ENCODE measurements at regions not wholly inside any gene's neighbourhood (a gene's known extent, or its start where the extent isn't known, plus 50 kb on each side); places are given as distances from the start of the nearest gene placed in this dataset.

- H3K4me1 Mint-ChIP-seq = no peaks in the 10 kb centered on the region
- H3K9me3 Mint-ChIP-seq = no peaks in the 10 kb centered on the region
- intact Hi-C loops (cut with micrococcal nuclease) = no loop called here
- DNase-seq (no peak), ATAC-seq (no peak)
- Histone ChIP-seq H3K36me3 (ENCODE audit: control insufficient read depth, insufficient read depth, low read length) (no peaks in the 10 kb centered on the region), H3K4me1 (ENCODE audit: control insufficient read depth, insufficient read depth, low read length) (no peaks in the 10 kb centered on the region), H3K27me3 (ENCODE audit: control insufficient read depth, insufficient read depth, low read length) (no peaks in the 10 kb centered on the region), H3K9me3 (ENCODE audit: control insufficient read depth, insufficient read depth, low read length) (no peaks in the 10 kb centered on the region), H3K4me3 (ENCODE audit: low read length) (no peak overlapping the region), H3K27ac (ENCODE audit: low read length) (no peak overlapping the region)
- H3K27me3 Mint-ChIP-seq (ENCODE audit: low read depth in 2 of 2) = peaks cover 0 to 3% of the 10 kb centered on the region in 2 donors
- H3K27ac Mint-ChIP-seq = no peak overlapping the region
- no peak for TF ChIP-seq CTCF (IDR thresholded peaks at IDR 0.05)
- H3K36me3 Mint-ChIP-seq = no peaks in the 10 kb centered on the region
- WGBS (ENCODE audit: insufficient coverage) = 85% methylated on average over 4 of the region's 5 CpGs
- no peak overlapping the region for H3K4me3 Mint-ChIP-seq
Observed at GRCh38 chr11:111082664-111083063, 162.9 kb upstream of the POU2AF2 start.

- DNase-seq (no peak), ATAC-seq (no peak)
- Mint-ChIP-seq H3K36me3 (no peaks in the 10 kb centered on the region), H3K27me3 (ENCODE audit: low read depth in 2 of 2) (peaks cover 0 to 3% of the 10 kb centered on the region in 2 donors), H3K27ac (no peak overlapping the region), H3K9me3 (no peaks in the 10 kb centered on the region), H3K4me1 (no peaks in the 10 kb centered on the region), H3K4me3 (no peak overlapping the region)
- H3K9me3 ChIP-seq (ENCODE audit: control insufficient read depth, insufficient read depth, low read length) = no peaks in the 10 kb centered on the region
- TF ChIP-seq CTCF (IDR thresholded peaks at IDR 0.05) = no peak
- no peak overlapping the region for H3K4me3 ChIP-seq (ENCODE audit: low read length)
- H3K36me3 ChIP-seq (ENCODE audit: control insufficient read depth, insufficient read depth, low read length) = no peaks in the 10 kb centered on the region
- intact Hi-C loops (cut with micrococcal nuclease) = no loop called here
- no peak overlapping the region for H3K27ac ChIP-seq (ENCODE audit: low read length)
- H3K27me3 ChIP-seq (ENCODE audit: control insufficient read depth, insufficient read depth, low read length) = no peaks in the 10 kb centered on the region
- no peaks in the 10 kb centered on the region for H3K4me1 ChIP-seq (ENCODE audit: control insufficient read depth, insufficient read depth, low read length)
- WGBS (ENCODE audit: insufficient coverage) = 93% methylated on average over 3 of the region's 3 CpGs
Observed at GRCh38 chr11:111081021-111081511, 164.5 kb upstream of the POU2AF2 start.

GRCh38 chr11:111077530-111078322 is 167.8 kb upstream of the POU2AF2 start:
- no peaks in the 10 kb centered on the region for H3K9me3 Mint-ChIP-seq
- no peak overlapping the region for H3K4me3 ChIP-seq (ENCODE audit: low read length)
- DNase-seq (no peak), ATAC-seq (no peak)
- no peak overlapping the region for H3K27ac ChIP-seq (ENCODE audit: low read length)
- H3K27me3 ChIP-seq (ENCODE audit: control insufficient read depth, insufficient read depth, low read length) = no peaks in the 10 kb centered on the region
- H3K36me3 ChIP-seq (ENCODE audit: control insufficient read depth, insufficient read depth, low read length) = no peaks in the 10 kb centered on the region
- intact Hi-C loops (cut with micrococcal nuclease) = no loop called here
- no peaks in the 10 kb centered on the region for H3K4me1 Mint-ChIP-seq
- H3K27me3 Mint-ChIP-seq (ENCODE audit: low read depth in 2 of 2) = peaks cover 0 to 3% of the 10 kb centered on the region in 2 donors
- no peaks in the 10 kb centered on the region for H3K36me3 Mint-ChIP-seq
- TF ChIP-seq CTCF (IDR thresholded peaks at IDR 0.05) = no peak
- no peak overlapping the region for H3K4me3 Mint-ChIP-seq
- H3K9me3 ChIP-seq (ENCODE audit: control insufficient read depth, insufficient read depth, low read length) = no peaks in the 10 kb centered on the region
- no peak overlapping the region for H3K27ac Mint-ChIP-seq
- WGBS (ENCODE audit: insufficient coverage) = 91% methylated on average over 3 of the region's 3 CpGs
- no peaks in the 10 kb centered on the region for H3K4me1 ChIP-seq (ENCODE audit: control insufficient read depth, insufficient read depth, low read length)

GRCh38 chr11:111069066-111069465 is 176.5 kb upstream of the POU2AF2 start:
- no peak for ATAC-seq
- Mint-ChIP-seq H3K36me3 (no peaks in the 10 kb centered on the region), H3K4me1 (no peaks in the 10 kb centered on the region), H3K4me3 (no peak overlapping the region), H3K27ac (no peak overlapping the region), H3K27me3 (ENCODE audit: low read depth in 2 of 2) (no peaks in the 10 kb centered on the region), H3K9me3 (peaks cover 0 to 6% of the 10 kb centered on the region in 2 donors)
- H3K4me3 ChIP-seq (ENCODE audit: low read length) = no peak overlapping the region
- intact Hi-C loops (cut with micrococcal nuclease) = no loop called here
- TF ChIP-seq CTCF (IDR thresholded peaks at IDR 0.05) = no peak
- 100% methylated on average over 1 of the region's 1 CpG for WGBS (ENCODE audit: insufficient coverage)
- no peaks in the 10 kb centered on the region for H3K9me3 ChIP-seq (ENCODE audit: control insufficient read depth, insufficient read depth, low read length)
- no peaks in the 10 kb centered on the region for H3K27me3 ChIP-seq (ENCODE audit: control insufficient read depth, insufficient read depth, low read length)
- no peak overlapping the region for H3K27ac ChIP-seq (ENCODE audit: low read length)
- DNase-seq = no peak
- no peaks in the 10 kb centered on the region for H3K36me3 ChIP-seq (ENCODE audit: control insufficient read depth, insufficient read depth, low read length)
- no peaks in the 10 kb centered on the region for H3K4me1 ChIP-seq (ENCODE audit: control insufficient read depth, insufficient read depth, low read length)
